G401.6 (cell line): ENCODE measurements at regions not wholly inside any gene's neighbourhood (a gene's known extent, or its start where the extent isn't known, plus 50 kb on each side); places are given as distances from the start of the nearest gene placed in this dataset.
"Not testable (repeated sequence)": the region's sequence is repeated elsewhere in the genome, so short reads cannot be mapped to it uniquely, and the experiment has no call there.

Source experiments
- FAIRE-seq: peaks from 2 replicates; lab custom pipeline; 2012; peaks lifted over from hg19 to GRCh38; lab: Jason Lieb, UNC

DNA sequence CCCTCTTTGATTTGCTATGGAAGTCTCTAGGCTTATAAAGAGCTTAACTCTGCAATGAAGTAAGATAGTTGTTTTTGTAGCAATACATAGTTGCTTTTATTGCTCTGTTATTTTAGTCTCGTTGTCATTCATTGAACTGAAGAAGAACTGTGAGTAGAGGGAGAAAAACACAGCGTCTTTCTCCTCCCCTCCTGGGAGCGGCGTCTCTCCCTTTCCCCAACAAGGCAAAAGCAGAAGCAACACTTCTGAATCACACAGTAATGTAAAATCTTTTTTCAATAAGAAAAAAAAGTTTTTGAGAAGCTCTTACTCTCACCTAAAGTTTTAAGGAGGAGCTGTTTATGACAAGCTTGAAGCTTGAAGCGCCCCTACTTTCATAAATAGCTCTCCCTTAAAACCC lies 119.3 kb upstream of the SLC7A14 start:
- FAIRE-seq: no peak

DNA sequence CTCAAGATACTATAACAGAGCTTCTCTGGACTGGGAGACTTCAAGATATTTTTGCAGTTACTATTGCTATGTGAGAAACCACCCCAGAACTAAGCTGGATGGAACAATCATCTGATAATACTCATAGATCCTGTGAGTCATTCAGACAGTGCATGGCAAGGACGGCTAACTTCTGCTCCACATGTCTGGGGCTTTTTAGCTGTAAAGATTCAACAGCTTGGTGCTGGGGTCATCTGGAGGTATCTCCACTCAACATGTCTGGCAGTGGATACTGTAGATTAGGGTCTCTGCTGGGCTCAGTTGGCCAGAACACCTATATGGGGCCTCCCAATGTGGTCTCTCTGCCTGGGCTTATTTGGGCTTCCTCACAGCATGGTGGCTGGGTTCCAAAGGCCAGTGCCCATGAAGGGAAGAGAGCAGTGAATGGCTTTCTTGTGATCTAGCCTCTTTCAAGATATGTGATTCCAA lies 117.3 kb upstream of the SLC7A14 start:
- no peak for FAIRE-seq

DNA sequence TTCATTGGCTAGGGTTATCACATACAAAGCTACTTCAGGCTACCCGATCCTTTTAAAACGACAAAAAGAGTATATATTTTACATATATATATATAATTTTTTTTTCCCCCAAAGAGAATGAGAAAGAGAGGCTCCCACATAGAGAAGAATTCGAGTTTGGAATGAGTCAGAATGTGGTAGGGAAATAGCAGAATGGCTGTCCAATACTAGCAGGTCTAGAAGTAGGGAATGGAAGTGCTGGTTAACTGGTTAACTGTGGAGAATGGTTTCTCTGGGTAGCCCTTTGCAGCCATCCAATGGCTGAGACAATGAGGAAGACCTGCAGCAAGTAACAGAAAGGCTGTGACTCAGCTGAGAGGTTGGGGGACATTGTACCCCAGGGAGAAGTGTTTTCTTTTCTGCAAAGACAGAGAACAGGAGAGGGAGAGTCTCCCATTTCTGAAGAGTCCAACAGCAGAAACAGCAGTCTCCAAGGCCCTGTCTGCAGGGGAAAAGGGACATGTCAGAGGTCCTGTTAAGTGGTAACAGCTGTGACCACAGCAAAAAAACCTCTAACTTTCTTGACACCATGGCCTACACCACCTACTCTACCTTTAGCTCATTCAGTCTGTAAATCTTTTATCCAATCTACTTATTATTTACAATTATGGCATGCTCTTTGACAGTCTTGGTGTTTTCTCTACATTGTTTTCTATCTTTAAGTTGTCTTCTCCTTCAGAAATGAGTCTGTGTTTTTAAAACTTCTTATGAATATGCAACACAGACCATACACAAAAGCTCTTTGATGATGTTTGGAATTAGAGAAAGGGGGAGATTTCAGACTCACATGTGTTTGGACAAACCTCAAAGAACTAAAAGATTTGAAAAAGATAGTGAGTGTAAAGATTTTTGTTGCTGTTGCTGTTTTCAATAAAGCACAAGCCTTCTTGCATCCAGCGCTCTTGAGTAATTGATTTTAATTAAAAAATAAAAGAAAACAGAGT lies 116.1 kb upstream of the SLC7A14 start:
- no peak for FAIRE-seq

DNA sequence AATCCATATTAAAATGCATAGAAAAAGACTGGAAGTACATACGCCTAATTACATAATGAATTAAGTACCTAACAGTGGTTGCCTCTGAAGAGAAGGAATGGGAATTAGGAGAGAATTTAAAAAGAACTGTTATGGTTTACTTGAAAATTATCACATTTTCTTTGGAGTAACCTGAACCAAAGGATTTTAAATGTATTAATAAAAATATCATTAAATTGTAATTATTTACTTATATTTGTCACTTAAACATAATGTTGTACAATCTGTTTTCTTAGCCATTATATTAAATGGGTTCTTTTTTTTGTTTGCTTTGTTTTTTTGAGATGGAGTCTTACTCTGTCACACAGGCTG lies 114.2 kb upstream of the SLC7A14 start:
- FAIRE-seq: peak; percentile 19

DNA sequence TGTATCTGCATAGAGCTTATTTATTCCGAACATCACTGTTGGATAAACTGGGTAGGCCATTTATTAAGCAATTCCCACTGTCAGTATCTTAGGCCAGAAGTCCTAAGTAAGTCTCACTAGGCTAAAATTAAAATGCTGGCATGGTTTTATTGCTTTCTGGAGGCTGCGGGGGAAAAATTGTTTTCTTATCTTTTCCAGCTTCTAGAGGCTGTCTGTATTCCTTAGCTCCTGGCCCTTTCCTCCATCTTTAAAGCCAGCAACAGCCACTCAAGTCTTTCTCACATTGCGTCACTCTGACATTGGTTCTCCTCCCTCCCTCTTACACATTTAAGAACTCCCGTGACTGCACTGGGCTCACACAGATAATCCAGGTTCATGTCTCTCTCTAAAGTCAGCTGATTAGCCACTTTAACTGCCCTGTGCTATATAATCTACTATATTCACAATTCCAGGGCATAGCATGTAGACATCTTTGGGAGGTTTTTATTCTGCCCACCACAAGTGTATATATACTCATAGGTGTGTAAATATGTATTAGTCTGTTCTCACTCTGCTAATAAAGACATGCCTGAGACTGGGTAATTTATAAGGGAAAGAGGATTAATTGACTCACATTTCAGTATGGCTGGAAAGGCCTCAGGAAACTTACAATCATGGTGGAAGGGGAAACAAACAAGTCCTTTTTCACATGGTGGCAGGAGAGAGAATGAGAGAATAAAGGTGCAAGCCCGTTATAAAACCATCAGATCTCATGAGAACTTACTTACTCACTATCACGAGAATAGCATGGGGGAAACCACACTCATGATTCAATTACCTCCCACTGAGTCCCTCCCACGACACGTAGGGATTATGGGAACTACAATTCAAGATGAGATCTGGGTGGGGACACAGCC lies 113.5 kb upstream of the SLC7A14 start:
- FAIRE-seq: no peak

DNA sequence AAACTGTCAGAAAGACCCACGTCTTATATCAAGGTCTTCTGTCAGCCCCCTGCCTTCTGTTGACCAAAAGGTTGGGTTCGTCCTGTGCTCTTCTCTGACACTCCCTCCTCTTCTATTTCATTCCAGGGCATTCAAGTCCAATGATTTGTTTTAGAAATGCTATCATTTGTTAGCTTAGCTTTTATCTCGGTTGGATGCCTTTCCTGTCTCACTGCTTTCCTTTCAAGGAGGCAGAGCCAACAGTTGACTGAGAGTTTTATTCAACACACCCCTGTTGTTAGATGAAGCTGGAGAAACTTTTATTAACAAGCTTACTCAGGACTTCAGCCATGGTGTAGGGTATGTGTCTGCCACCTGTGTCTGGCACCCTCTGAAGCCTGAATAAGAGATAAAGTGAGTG lies 112.0 kb upstream of the SLC7A14 start:
- no peak for FAIRE-seq

DNA sequence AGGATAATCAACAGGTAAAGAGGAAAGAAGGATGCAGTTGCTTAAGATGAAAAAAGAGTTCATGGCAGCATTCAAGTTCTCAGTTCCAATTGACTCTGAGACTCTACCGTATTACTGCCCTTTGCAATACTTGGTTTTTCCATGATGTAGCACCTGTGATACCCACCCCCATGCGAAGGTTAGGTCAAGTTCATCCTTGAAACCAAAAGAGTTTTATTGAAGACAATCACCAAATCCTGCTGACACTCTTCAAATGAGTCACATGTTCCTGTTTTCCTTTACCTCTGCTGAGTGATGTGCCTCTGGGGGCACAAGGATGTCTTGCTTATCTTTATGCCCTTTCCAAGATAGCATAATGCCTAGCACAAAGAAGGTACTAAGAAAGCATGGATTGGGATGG lies 111.3 kb upstream of the SLC7A14 start:
- FAIRE-seq: no peak

DNA sequence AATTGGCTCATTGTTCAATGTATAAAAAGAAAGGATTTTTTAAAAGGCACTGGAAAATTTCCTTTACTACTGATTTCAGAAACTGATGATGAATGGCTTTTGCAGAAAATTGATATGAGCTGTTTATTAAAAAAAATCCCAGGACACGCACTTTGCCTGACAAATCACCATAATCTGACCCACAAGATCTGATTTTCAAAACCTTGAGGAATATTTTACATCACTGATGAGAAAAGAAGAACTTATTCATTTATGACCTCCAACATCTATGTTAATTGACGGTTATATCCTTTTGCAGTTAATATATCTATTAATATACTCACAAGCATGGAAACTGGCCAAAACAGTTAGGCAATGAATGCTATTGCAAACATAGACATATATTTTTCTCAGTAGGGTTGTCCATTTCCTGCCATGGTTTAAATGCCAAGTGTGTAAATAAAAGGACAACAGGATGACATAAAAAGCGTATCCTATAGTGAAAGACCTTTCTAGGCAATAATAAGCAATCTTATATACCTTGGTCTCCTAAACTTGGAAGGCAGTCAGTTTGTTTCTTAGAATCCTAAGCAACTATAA lies 109.7 kb upstream of the SLC7A14 start:
- FAIRE-seq: no peak

DNA sequence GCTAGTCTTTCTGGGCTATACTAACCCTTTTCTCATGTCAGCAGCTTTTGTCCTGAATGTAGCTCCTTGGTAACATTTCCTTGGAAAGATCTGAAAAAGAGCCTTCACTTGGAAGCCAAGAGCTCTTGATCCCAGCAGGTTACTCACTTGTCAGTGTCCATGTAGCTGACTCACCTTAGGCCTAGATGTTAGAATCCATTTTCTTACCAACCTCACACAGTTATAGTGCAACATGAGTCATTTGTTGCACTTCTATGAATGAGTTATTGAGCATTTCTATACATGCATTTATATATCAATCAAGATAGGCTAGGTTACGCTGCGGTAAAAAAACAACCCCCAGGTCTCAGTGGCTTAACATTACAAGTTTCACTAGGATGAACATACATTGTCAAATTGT lies 106.8 kb upstream of the SLC7A14 start:
- FAIRE-seq: no peak

DNA sequence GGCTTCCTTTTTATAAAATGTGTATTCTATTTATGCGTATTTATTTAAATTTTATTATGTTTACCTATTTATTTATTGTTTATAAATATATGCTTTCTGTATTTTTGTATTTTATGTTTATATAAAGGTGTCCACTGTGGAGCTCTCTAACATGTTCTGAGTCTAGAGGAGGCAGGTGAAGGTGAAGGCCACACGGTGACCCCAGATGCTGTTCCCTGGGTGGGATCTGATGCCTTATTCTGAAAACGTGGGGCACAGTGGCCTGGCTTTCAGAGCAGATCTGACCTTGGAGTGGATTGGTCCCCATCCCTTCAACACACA lies 104.7 kb upstream of the SLC7A14 start:
- FAIRE-seq: no peak

DNA sequence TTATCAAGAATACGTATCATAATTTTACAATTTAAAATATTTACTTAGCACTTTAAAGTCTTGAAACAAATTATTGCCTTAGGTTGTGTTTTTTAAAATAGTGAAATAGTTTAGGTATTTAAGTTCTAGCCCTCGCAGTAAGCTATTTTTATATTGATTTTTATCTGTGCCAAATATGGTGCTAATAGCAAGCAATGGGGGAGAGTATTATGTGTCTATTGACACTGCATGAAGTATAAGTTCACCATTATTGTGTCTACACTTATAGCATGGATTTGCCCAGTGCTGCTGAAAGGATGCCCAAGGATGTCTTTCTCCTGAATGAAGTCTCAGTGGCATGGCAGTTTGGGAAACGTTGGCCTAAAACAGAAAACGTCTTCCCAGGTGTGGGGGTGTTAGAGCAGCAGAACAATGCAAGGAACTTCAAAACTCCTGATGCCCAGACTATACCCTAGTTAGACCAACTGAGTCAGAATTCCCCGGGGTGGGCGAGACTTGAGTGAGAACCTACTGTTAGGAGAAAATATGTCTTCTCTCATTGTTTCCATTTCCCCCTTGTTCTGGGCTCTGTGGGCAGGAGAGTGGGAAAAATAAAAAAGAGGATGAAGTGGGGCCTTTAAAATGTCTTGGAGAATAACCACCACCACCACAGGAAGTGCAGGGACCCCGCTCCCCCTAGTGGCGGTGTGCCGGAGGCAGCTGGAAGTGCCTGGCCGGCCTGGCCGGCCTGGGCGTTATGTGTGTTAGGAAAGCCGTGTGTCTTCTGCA lies 104.2 kb upstream of the SLC7A14 start:
- peak; percentile 70 for FAIRE-seq

DNA sequence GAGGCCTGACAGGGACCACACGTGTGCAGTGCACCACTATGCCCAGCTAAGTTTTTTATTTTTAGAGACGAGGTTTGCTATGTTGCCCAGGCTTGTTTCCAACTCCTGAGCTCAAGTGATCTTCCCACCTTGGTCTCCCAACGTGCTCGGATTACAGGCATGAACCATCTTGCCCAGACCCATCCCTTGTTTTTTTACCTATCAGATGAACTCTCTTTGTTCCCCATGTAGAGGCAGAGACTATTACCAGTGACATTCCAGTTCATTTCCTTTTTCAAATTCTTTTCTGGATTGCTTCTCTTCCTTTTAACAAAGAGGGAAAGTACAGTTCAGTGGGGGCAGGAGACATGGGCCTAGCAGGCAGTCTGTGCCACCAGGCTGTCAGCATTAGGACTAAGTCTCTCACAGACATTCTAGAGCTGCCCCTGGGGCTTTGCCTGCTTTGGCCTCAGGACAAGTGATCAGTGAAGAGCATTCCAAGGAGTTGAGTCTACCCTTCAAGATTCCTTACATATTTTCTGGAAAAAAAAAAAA lies 103.5 kb upstream of the SLC7A14 start:
- peak; percentile 96 for FAIRE-seq

DNA sequence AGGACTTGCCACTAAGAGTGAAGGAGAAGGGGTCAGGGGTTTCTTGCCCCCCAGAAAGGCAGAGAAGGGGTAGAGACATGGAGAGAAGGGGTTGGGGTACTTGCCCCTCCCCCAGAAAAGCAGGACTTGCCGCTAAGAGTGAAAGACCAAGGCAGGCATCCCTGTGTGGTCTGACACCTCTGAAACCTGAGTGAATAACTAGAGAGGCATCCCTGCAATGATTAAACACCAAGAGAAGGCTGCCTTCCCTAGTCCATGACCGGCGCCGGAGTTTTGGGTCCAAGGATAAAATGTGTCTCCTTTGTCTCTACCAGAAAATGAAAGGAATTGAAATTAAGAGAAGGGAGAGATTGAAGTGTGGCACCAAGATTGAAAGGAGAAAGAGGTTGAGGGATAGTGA lies 102.3 kb upstream of the SLC7A14 start:
- FAIRE-seq: not testable (repeated sequence)

DNA sequence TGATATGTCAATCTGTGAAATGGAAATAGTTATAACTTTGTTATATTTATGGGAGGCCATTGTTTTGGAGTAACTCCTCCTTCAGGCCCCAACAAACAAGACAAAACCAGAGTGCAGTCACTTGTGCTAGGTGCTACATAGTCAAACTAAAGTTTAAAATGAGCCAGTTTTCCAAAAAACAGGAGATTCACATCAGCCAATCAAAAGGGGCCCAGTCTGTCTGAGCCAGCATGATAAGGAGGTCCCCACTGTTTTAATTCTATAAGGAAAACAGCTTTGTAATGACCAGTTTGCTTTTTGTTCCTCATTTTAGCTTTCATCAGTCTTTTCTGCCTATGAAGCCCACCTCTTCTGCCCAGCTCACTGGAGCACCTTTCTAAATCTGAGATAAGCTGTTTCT lies 94.7 kb upstream of the SLC7A14 start:
- no peak for FAIRE-seq

DNA sequence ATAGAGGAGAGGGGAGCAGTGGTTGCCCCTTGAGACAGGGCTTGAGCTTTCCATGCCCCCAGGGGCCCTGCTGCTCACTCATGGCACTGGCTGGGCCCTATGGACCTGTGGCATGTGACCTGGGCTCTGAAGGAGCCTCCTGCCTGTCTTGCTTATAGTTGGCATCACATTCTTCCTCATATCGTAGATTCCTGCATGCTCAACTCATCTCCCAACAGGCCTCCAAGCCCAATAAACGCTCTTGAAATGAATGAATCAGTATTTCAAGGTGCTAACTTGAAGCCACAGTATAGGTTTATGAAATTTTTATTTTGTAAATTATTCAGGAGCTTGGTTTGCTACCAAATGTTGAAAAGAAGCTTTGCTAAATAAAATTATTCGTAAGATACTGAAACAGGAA lies 93.3 kb upstream of the SLC7A14 start:
- FAIRE-seq: no peak

DNA sequence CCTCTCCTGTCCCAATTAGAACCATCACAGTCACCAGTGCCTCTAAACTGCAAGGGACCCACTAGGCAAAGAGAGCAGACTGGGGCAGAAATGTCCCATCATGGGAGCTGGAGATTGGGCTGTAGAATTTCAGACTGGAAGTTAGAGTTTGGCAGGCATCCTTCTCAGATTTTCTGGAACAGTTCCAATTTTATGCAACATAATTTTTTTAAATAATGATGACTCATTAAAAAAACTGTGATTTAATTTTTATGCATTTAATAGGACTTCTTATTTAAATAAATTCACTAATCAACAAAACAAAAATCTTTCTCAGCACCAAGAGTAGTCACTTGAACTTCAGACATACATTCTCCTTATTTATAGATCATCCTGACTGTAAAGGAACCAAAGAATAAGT lies 84.6 kb upstream of the SLC7A14 start:
- FAIRE-seq: no peak

DNA sequence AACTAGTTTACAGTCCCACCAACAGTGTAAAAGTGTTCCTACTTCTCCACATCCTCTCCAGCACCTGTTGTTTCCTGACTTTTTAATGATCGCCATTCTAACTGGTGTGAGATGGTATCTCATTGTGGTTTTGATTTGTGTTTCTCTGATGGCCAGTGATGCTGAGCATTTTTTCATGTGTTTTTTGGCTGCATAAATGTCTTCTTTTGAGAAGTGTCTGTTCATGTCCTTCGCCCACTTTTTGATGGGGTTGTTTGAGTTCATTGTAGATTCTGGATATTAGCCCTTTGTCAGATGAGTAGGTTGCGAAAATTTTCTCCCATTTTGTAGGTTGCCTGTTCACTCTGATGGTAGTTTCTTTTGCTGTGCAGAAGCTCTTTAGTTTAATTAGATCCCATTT lies 77.1 kb upstream of the SLC7A14 start:
- not testable (repeated sequence) for FAIRE-seq

DNA sequence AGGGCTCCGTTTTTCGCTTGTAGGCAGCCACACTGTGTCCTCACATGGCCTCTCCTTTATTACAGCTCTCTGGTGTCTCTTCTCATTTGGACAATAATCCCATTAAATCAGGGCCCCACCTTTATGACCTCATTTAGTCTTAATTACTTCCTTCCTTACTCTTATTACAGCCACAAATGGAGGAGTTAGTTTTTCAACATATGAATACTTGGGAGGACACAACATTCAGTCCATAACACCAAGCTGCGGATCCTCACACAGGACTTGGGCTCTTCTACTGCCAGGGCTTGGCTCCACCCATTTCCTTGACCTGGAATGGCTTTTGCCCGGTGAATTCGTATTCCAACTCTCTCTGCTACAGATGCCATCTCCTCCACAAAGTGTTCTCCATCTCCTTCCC lies 74.3 kb upstream of the SLC7A14 start:
- FAIRE-seq: no peak

DNA sequence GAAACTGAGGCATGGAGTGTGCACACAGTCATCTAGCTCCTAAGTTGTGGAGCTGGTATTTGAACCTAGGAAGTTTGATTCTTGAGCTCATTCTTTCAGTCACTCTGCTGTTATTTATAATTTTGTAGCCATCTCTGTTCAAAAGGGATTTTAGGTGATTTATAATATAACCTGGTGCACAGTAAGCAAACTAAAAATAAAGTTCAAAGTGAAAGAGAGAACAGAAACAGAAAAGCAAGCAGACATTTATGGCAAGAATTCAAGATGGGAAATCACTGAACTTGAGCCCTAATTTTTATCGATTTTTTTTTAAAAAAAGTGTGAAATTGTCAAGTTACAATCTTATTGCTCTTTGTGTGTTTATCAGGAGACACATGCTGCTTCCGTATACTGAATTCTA lies 71.4 kb upstream of the SLC7A14 start:
- FAIRE-seq: no peak

DNA sequence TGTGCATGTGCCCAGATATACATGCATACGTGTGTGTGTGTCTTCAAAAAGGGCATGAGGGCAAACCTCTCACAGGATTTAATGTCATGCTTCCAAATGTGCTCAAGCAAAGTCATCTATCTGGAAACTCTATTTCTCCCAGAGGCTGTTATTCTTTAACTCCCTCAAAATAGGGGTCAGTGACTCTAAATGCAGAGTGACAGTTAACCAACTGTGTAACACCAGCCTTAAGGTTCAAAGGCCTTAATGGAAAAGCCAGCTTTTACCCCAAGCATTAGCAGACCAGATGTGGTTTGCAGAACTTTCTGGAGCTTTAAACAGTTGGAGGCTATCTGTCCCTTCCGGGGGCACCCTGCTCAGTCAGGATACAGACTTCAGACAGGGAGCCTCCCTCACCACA lies 70.4 kb upstream of the SLC7A14 start:
- no peak for FAIRE-seq

DNA sequence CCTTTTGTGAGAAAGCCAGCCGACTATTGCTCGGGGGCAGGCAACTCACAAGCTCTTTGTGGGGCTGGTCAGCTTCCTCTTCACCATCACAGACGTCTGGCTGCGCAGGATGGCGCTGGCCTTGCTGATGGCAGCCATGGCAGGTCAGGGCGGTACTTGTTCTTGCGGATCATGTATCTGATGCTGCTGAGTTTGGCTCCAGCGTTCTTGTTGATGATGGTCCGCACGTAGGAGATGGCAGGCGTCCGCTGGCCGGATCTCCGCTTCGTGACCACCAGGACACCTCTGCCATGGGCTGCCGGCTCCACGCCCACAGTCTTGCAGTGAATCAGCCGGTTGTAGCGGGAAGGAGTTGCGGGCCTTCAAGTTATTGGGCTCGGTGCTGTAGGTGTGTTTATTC lies 67.9 kb upstream of the SLC7A14 start:
- FAIRE-seq: no peak

DNA sequence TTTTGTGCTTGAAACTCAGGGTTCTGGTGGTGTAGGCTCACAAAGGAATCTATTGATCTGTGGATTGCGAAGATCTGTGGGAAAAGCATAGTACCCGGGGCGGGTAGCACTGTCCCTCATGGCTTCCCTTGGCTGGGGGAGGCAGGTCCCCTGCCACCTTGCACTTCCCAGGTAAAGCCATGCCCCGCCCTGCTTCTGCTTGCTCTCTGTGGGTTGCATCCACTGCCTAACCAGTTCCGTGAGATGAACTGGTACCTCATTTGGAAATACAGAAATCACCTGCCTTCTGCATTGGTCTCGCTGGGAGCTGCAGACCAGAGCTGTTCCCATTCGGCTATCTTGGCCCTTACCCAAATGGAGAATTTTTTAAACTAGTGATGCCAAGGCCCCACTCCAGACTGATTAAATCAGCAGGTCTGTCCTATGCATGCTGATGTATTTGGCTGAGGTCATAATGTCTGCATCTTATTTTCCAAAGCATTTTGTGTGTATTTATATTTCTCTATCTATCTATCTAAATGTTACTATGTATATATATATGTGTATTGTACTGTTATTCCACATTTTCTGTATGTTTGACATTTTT lies 65.5 kb upstream of the SLC7A14 start:
- FAIRE-seq: no peak
